OCI-LY7 (cell line): ENCODE measurements at regions not wholly inside any gene's neighbourhood (a gene's known extent, or its start where the extent isn't known, plus 50 kb on each side); places are given as distances from the start of the nearest gene placed in this dataset.
"Not testable (repeated sequence)": the region's sequence is repeated elsewhere in the genome, so short reads cannot be mapped to it uniquely, and the experiment has no call there.

Experiments
- BruUV-seq: library from RNA; stranded (reverse); fragments of 400-500 nt; replicated peaks from 2 replicates; lab custom pipeline; 2021; lab: Mats Ljungman, UMichigan
- CTCF ChIA-PET: fragments of 300-600 bp; sonication (Branson Sonifier 250); formaldehyde crosslinking; loops from one replicate; lab custom pipeline; 2022; ENCODE audit warnings: antibody characterized with exemption; ENCODE audit not compliant: unreplicated experiment; lab: Charles Lee
- POLR2A ChIA-PET: fragments of 300-600 bp; sonication (Branson Sonifier 250); formaldehyde crosslinking; loops from one replicate; lab custom pipeline; 2022; ENCODE audit warnings: antibody characterized with exemption; lab: Charles Lee
- DNase-seq: peaks from one replicate; pipeline ENCODE4 v3.0.0-alpha.2; 2015; ENCODE audit warnings: low spot score
- H2AFZ ChIP-seq: fragments of 200-600 bp; sonication (generic), shearing (Covaris generic); 2 replicates; pipeline ENCODE4 v1.6.1; 2014; ENCODE audit warnings: mild to moderate bottlenecking, antibody characterized with exemption, low read length, moderate library complexity
- H3K27ac ChIP-seq: fragments of 200-600 bp; sonication (generic); 2 replicates; pipeline ENCODE4 v1.5.1; 2014; ENCODE audit warnings: mixed run types, low read depth, mild to moderate bottlenecking, moderate library complexity, low read length, inconsistent platforms; ENCODE audit not compliant: poor library complexity, severe bottlenecking
- H3K36me3 ChIP-seq: fragments of 200-600 bp; sonication (generic); 2 replicates; pipeline ENCODE4 v1.6.1; 2014; ENCODE audit warnings: mild to moderate bottlenecking, antibody characterized with exemption, low read length, moderate library complexity, mixed read lengths; ENCODE audit not compliant: insufficient read depth
- H3K4me1 ChIP-seq: fragments of 200-600 bp; sonication (generic); 2 replicates; pipeline ENCODE4 v1.5.1; 2014; ENCODE audit warnings: mild to moderate bottlenecking, low read length; ENCODE audit not compliant: insufficient read depth, poor library complexity, severe bottlenecking
- H3K4me2 ChIP-seq: fragments of 200-600 bp; sonication (generic); 2 replicates; pipeline ENCODE4 v1.6.1; 2014; ENCODE audit warnings: mild to moderate bottlenecking, low read length
- H3K4me3 ChIP-seq: fragments of 200-600 bp; sonication (generic); 2 replicates; pipeline ENCODE4 v1.5.1; 2014; ENCODE audit warnings: mild to moderate bottlenecking, low read depth, low read length; ENCODE audit not compliant: poor library complexity, severe bottlenecking
- H3K79me2 ChIP-seq: fragments of 200-600 bp; sonication (generic); 2 replicates; pipeline ENCODE4 v1.6.1; 2016; ENCODE audit warnings: low read depth, mild to moderate bottlenecking, low read length, moderate library complexity, mixed read lengths; ENCODE audit not compliant: insufficient read depth
- H3K9me2 ChIP-seq: fragments of 200-600 bp; sonication (generic); 2 replicates; pipeline ENCODE4 v1.6.1; 2016; ENCODE audit warnings: mild to moderate bottlenecking, low read length, mixed read lengths; ENCODE audit not compliant: insufficient read depth
- H3K9me3 ChIP-seq: fragments of 200-600 bp; sonication (generic); 2 replicates; pipeline ENCODE4 v1.6.1; 2014; ENCODE audit warnings: mild to moderate bottlenecking, mixed run types, low read length, mixed read lengths
- H4K20me1 ChIP-seq: fragments of 200-600 bp; sonication (generic); 2 replicates; pipeline ENCODE4 v1.6.1; 2014; ENCODE audit warnings: mild to moderate bottlenecking, antibody characterized with exemption, low read length, moderate library complexity, mixed read lengths; ENCODE audit not compliant: insufficient read depth
- EZH2phosphoT487 ChIP-seq: fragments of 200-600 bp; sonication (generic); IDR thresholded peaks from 2 replicates; pipeline ENCODE4 v1.6.1; 2018; ENCODE audit warnings: low read depth, borderline replicate concordance, mild to moderate bottlenecking, mixed run types, antibody characterized with exemption, low read length, moderate library complexity, mixed read lengths
- intact Hi-C: fragments of 100-400 bp; cut with micrococcal nuclease; formaldehyde crosslinking; loops from one replicate; pipeline ENCODE4 v1.10.0; 2022; ENCODE audit not compliant: unreplicated experiment
- TF ChIP-seq, protein P1 (sequence below): fragments of 200-600 bp; sonication (generic); conservative IDR thresholded peaks from 2 replicates; pipeline ENCODE4 v1.5.1; 2014; ENCODE audit warnings: mild to moderate bottlenecking, antibody characterized with exemption, low read length, moderate library complexity, mixed read lengths

DNA sequence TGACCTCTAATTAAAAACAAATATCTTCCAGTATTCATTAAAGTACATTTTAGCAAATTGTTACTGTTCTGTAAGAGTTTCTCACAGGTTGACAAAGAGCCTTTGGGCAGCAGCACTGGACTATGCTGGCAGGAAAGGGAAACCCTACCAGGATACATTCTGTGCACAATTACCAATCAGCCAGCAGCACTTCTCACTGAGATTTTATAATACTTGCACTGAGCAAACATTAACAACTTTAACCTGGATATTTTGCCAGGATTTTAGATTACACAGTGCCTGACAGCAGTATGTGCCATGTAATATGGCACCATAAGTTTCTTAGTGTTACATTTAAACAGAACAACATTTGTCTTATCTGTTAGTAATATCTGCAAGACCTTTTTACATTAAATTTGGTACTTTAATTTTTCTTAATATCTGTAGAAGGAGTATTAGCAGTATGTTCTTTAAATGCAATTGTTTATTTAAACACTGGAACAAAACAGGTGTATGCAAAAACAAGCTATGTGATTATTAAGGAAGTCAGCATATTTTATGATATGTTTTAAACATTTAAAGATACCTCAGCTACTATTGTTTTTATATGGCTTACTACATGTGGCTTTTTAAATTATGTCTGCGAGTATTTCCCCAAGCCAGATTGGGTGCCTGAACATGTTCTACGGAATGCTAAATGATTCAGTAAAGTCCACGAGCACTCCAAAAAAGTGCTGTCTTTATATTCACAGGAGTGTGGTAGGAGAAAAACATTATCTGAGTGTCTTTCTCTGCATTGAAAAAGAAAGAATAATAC is 699.0 kb upstream of the LUZP2 start:
- no peak overlapping the region for H3K4me2 ChIP-seq
- ChIA-PET POLR2A (no interaction called here), CTCF (no interaction called here)
- H4K20me1 ChIP-seq: no peaks in the 10 kb centered on the region
- no peaks in the 10 kb centered on the region for H3K4me1 ChIP-seq
- DNase-seq: no peak
- no TSS peak for BruUV-seq
- no peak overlapping the region for H2AFZ ChIP-seq
- no peaks in the 10 kb centered on the region for H3K79me2 ChIP-seq
- H3K4me3 ChIP-seq: no peak overlapping the region
- H3K27ac ChIP-seq: no peak overlapping the region
- H3K9me2 ChIP-seq: no peaks in the 10 kb centered on the region
- no peaks in the 10 kb centered on the region for H3K9me3 ChIP-seq
- no peaks in the 10 kb centered on the region for H3K36me3 ChIP-seq
- TF ChIP-seq EZH2phosphoT487: no peak
- TF ChIP-seq, protein P1, sequence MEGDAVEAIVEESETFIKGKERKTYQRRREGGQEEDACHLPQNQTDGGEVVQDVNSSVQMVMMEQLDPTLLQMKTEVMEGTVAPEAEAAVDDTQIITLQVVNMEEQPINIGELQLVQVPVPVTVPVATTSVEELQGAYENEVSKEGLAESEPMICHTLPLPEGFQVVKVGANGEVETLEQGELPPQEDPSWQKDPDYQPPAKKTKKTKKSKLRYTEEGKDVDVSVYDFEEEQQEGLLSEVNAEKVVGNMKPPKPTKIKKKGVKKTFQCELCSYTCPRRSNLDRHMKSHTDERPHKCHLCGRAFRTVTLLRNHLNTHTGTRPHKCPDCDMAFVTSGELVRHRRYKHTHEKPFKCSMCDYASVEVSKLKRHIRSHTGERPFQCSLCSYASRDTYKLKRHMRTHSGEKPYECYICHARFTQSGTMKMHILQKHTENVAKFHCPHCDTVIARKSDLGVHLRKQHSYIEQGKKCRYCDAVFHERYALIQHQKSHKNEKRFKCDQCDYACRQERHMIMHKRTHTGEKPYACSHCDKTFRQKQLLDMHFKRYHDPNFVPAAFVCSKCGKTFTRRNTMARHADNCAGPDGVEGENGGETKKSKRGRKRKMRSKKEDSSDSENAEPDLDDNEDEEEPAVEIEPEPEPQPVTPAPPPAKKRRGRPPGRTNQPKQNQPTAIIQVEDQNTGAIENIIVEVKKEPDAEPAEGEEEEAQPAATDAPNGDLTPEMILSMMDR: no peak
- intact Hi-C loops: no loop called here

DNA sequence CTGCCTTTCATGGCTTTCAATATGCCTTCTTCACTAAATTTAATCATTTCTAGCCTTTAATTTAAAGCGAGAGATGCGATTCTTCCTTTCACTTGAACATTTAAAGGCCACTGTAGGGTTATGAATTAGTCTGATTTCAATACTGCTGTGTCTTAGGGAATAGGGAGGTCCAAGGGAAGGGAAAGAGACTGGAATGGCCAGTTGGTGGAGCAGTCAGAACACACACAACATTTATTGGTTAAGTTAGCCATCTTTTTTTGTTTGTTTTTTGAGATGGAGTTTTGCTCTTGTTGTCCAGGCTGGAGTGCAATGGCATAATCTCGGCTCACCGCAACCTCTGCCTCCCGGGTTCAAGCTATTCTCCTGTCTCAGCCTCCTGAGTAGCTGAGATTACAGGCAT is 662.5 kb upstream of the LUZP2 start:
- H3K27ac ChIP-seq, H3K4me2 ChIP-seq, intact Hi-C loops, H3K36me3 ChIP-seq, H3K9me2 ChIP-seq, POLR2A ChIA-PET, H4K20me1 ChIP-seq, DNase-seq, H3K79me2 ChIP-seq, CTCF ChIA-PET, H3K4me1 ChIP-seq, BruUV-seq, H2AFZ ChIP-seq, H3K4me3 ChIP-seq, H3K9me3 ChIP-seq: not testable (repeated sequence)

DNA sequence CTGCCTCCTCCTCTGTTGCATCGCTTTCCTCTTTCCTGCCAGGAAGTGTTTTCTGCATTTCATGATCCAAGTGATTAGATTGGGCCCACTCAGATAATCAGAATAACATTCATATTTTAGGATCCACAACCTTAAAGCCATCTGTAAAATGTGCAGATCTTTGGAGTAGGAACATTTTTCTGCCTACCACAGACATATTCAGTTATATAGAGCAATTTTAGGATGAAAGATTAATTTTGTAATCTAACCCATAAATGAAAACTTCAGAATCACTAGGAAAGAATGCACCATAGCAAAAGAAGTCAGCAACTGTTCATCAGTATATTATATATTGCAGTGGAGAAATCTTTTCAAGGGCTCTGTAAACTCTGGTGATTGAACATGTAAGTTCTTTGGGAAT is 659.9 kb upstream of the LUZP2 start:
- DNase-seq: no peak
- no peak overlapping the region for H3K27ac ChIP-seq
- H3K4me2 ChIP-seq: no peak overlapping the region
- H3K4me3 ChIP-seq: no peak overlapping the region
- POLR2A ChIA-PET: no interaction called here
- BruUV-seq: no TSS peak
- TF ChIP-seq EZH2phosphoT487: no peak
- TF ChIP-seq, protein P1: no peak
- CTCF ChIA-PET: no interaction called here
- no peaks in the 10 kb centered on the region for H4K20me1 ChIP-seq
- intact Hi-C loops: no loop called here
- no peaks in the 10 kb centered on the region for H3K36me3 ChIP-seq
- no peaks in the 10 kb centered on the region for H3K79me2 ChIP-seq
- H3K9me3 ChIP-seq: no peaks in the 10 kb centered on the region
- H2AFZ ChIP-seq: no peak overlapping the region
- no peaks in the 10 kb centered on the region for H3K9me2 ChIP-seq
- H3K4me1 ChIP-seq: no peaks in the 10 kb centered on the region
